ENCODE measurements at regions not wholly inside any gene's neighbourhood (a gene's known extent, or its start where the extent isn't known, plus 50 kb on each side); places are given as distances from the start of the nearest gene placed in this dataset.

DNA sequence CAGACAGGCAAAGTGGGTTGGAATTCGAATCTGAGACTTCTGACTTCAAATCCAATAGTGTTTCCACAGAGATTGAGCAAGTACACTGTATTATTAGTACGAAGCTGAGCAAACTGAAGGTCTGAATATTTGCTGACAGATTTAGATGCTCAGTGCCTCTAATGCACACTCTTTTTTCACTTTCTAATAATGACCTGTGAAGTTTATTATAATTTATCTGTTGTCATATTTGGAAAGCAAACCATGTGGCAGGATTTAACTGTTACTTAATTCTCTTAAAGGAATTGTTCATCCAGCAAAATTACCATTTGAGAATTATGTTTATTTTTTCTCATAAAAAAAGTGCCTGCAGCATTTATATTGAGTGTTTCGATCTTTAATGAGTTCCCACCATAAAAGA, 277.3 kb downstream of the DMRT2 start:
- TF ChIP-seq CTCF (IDR thresholded peaks at IDR 0.05) = no peak
- TF ChIP-seq POLR2A (IDR thresholded peaks at IDR 0.05) = no peak

Data from testis (tissue), 2 donors.